ENCODE measurements at regions not wholly inside any gene's neighbourhood (a gene's known extent, or its start where the extent isn't known, plus 50 kb on each side); places are given as distances from the start of the nearest gene placed in this dataset.

GRCh38 chr15:46266661-46267060 is 631.8 kb downstream of the SQOR start:
- no peaks in the 10 kb centered on the region for H3K36me3 ChIP-seq (ENCODE audit: insufficient read depth, low read depth, low read length)
- H3K9ac ChIP-seq (ENCODE audit: low read depth, low read length): no peak overlapping the region
- no peak overlapping the region for H3K4me3 ChIP-seq (ENCODE audit: low read length)
- H3K27ac ChIP-seq (ENCODE audit: low read length): no peak overlapping the region
- H3K4me1 ChIP-seq (ENCODE audit: insufficient read depth, low read length): no peaks in the 10 kb centered on the region
- no peaks in the 10 kb centered on the region for H3K9me3 ChIP-seq (ENCODE audit: insufficient read depth, low read depth, low read length)
- H3K27me3 ChIP-seq (ENCODE audit: insufficient read depth, low read length): no peaks in the 10 kb centered on the region

GRCh38 chr15:46270481-46271147 is 635.8 kb downstream of the SQOR start:
- H3K27me3 ChIP-seq (ENCODE audit: insufficient read depth, low read length): no peaks in the 10 kb centered on the region
- H3K36me3 ChIP-seq (ENCODE audit: insufficient read depth, low read depth, low read length): no peaks in the 10 kb centered on the region
- H3K9ac ChIP-seq (ENCODE audit: low read depth, low read length): no peak overlapping the region
- no peaks in the 10 kb centered on the region for H3K4me1 ChIP-seq (ENCODE audit: insufficient read depth, low read length)
- H3K9me3 ChIP-seq (ENCODE audit: insufficient read depth, low read depth, low read length): no peaks in the 10 kb centered on the region
- no peak overlapping the region for H3K27ac ChIP-seq (ENCODE audit: low read length)
- no peak overlapping the region for H3K4me3 ChIP-seq (ENCODE audit: low read length)

GRCh38 chr15:46275701-46276100 is 640.9 kb downstream of the SQOR start:
- no peak overlapping the region for H3K4me3 ChIP-seq (ENCODE audit: low read length)
- H3K27me3 ChIP-seq (ENCODE audit: insufficient read depth, low read length): no peaks in the 10 kb centered on the region
- H3K27ac ChIP-seq (ENCODE audit: low read length): no peak overlapping the region
- no peaks in the 10 kb centered on the region for H3K36me3 ChIP-seq (ENCODE audit: insufficient read depth, low read depth, low read length)
- no peaks in the 10 kb centered on the region for H3K4me1 ChIP-seq (ENCODE audit: insufficient read depth, low read length)
- H3K9ac ChIP-seq (ENCODE audit: low read depth, low read length): no peak overlapping the region
- H3K9me3 ChIP-seq (ENCODE audit: insufficient read depth, low read depth, low read length): no peaks in the 10 kb centered on the region

GRCh38 chr15:46277451-46277850 is 642.6 kb downstream of the SQOR start:
- Histone ChIP-seq H3K9ac (ENCODE audit: low read depth, low read length) (no peak overlapping the region), H3K27ac (ENCODE audit: low read length) (no peak overlapping the region), H3K9me3 (ENCODE audit: insufficient read depth, low read depth, low read length) (no peaks in the 10 kb centered on the region), H3K36me3 (ENCODE audit: insufficient read depth, low read depth, low read length) (no peaks in the 10 kb centered on the region), H3K4me3 (ENCODE audit: low read length) (no peak overlapping the region), H3K4me1 (ENCODE audit: insufficient read depth, low read length) (no peaks in the 10 kb centered on the region), H3K27me3 (ENCODE audit: insufficient read depth, low read length) (no peaks in the 10 kb centered on the region)

DNA sequence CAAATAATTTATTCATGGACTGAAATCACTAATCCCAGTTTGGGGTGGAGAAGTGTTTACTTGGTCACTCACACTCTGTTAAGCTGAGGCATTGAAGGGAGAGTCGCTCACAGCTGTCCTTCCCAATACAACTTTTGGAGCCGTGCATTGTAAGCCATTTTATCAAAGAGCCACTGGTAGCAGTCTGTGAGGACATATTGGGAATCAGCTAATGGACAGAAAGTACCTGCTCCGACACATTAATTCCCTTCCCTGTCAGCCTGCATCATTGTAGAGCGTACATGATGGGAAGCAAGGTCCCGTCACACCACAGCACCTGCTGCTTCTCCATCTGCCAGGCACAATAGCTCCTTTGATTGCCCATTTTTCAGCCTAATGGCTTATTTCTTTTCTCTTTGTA is 643.2 kb downstream of the SQOR start:
- no peaks in the 10 kb centered on the region for H3K9me3 ChIP-seq (ENCODE audit: insufficient read depth, low read depth, low read length)
- H3K27me3 ChIP-seq (ENCODE audit: insufficient read depth, low read length): no peaks in the 10 kb centered on the region
- H3K9ac ChIP-seq (ENCODE audit: low read depth, low read length): no peak overlapping the region
- H3K4me3 ChIP-seq (ENCODE audit: low read length): no peak overlapping the region
- no peaks in the 10 kb centered on the region for H3K36me3 ChIP-seq (ENCODE audit: insufficient read depth, low read depth, low read length)
- no peak overlapping the region for H3K27ac ChIP-seq (ENCODE audit: low read length)
- H3K4me1 ChIP-seq (ENCODE audit: insufficient read depth, low read length): no peaks in the 10 kb centered on the region

- Histone ChIP-seq H3K27ac (ENCODE audit: low read length) (no peak overlapping the region), H3K9ac (ENCODE audit: low read depth, low read length) (no peak overlapping the region), H3K36me3 (ENCODE audit: insufficient read depth, low read depth, low read length) (no peaks in the 10 kb centered on the region), H3K4me3 (ENCODE audit: low read length) (no peak overlapping the region), H3K27me3 (ENCODE audit: insufficient read depth, low read length) (no peaks in the 10 kb centered on the region), H3K4me1 (ENCODE audit: insufficient read depth, low read length) (no peaks in the 10 kb centered on the region), H3K9me3 (ENCODE audit: insufficient read depth, low read depth, low read length) (no peaks in the 10 kb centered on the region)
Measured at GRCh38 chr15:46278486-46279090, 643.8 kb downstream of the SQOR start.

DNA sequence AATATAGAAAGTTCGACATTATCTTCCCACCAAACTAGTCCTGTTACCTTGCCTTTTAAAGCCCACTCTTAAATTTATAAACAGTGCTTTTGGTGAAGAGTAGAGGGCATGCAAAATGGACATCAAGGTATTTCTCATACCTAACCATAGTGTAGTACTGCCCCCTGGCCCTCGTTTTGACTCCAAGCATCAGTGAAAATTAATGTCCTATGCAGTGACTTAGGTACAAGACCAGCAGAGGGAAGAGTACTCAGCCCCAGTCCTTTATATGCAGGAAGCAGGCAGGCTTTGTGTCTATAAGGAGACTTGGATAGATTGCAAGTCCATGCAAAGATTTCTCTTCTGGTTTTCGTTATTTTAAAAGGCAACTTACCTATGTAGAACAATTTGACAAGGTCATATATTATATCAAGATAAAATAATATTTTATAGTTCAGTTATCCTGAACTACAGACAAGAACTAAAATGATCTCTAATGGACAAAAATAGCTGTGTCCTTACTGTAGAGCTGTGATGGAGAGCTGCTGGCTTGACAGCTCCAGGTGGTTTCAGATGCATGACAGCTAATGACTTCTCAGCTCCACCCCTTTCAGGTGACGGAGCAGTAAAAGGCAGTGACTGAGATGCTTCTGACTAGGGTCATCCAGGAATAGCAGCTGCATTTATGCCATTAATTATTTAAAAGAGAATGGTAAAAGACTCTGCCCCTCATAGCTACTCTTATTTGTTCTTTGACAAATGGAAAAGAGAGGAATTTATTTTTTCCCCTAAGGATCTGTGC is 646.1 kb downstream of the SQOR start:
- Histone ChIP-seq H3K4me1 (ENCODE audit: insufficient read depth, low read length) (no peaks in the 10 kb centered on the region), H3K9me3 (ENCODE audit: insufficient read depth, low read depth, low read length) (no peaks in the 10 kb centered on the region), H3K27me3 (ENCODE audit: insufficient read depth, low read length) (no peaks in the 10 kb centered on the region), H3K36me3 (ENCODE audit: insufficient read depth, low read depth, low read length) (no peaks in the 10 kb centered on the region), H3K9ac (ENCODE audit: low read depth, low read length) (no peak overlapping the region), H3K27ac (ENCODE audit: low read length) (no peak overlapping the region), H3K4me3 (ENCODE audit: low read length) (no peak overlapping the region)

DNA sequence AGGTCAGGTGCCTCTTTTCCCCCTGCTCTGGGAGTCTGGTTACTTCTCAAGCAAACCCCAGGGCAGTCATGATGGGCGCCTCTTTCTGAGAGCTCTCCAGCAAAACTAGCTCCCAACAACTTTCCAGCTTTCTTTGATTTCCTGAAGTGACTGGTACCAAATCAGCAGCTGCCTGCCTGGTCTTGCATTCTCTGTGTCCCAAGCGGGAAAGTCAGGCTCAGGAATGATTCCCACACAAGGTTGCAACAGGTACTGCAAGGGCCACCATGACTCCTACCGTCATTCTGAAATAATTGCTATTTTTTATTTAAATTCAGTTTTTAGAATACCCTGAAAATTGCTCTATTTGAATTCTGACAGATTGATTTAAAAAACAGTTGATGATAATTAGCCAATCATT is 658.7 kb downstream of the SQOR start:
- H3K27me3 ChIP-seq (ENCODE audit: insufficient read depth, low read length): no peaks in the 10 kb centered on the region
- H3K9ac ChIP-seq (ENCODE audit: low read depth, low read length): no peak overlapping the region
- H3K27ac ChIP-seq (ENCODE audit: low read length): no peak overlapping the region
- H3K4me1 ChIP-seq (ENCODE audit: insufficient read depth, low read length): peaks cover 24% of the 10 kb centered on the region
- H3K36me3 ChIP-seq (ENCODE audit: insufficient read depth, low read depth, low read length): no peaks in the 10 kb centered on the region
- no peaks in the 10 kb centered on the region for H3K9me3 ChIP-seq (ENCODE audit: insufficient read depth, low read depth, low read length)
- no peak overlapping the region for H3K4me3 ChIP-seq (ENCODE audit: low read length)

GRCh38 chr15:46296002-46296401 is 661.2 kb downstream of the SQOR start:
- H3K4me1 ChIP-seq (ENCODE audit: insufficient read depth, low read length): peaks cover 27% of the 10 kb centered on the region
- no peaks in the 10 kb centered on the region for H3K36me3 ChIP-seq (ENCODE audit: insufficient read depth, low read depth, low read length)
- no peaks in the 10 kb centered on the region for H3K9me3 ChIP-seq (ENCODE audit: insufficient read depth, low read depth, low read length)
- H3K27ac ChIP-seq (ENCODE audit: low read length): no peak overlapping the region
- no peak overlapping the region for H3K4me3 ChIP-seq (ENCODE audit: low read length)
- no peaks in the 10 kb centered on the region for H3K27me3 ChIP-seq (ENCODE audit: insufficient read depth, low read length)
- H3K9ac ChIP-seq (ENCODE audit: low read depth, low read length): no peak overlapping the region

GRCh38 chr15:46296797-46297196 is 662.0 kb downstream of the SQOR start:
- Histone ChIP-seq H3K4me3 (ENCODE audit: low read length) (no peak overlapping the region), H3K27ac (ENCODE audit: low read length) (no peak overlapping the region), H3K9me3 (ENCODE audit: insufficient read depth, low read depth, low read length) (no peaks in the 10 kb centered on the region), H3K4me1 (ENCODE audit: insufficient read depth, low read length) (peaks cover 27% of the 10 kb centered on the region), H3K9ac (ENCODE audit: low read depth, low read length) (no peak overlapping the region), H3K36me3 (ENCODE audit: insufficient read depth, low read depth, low read length) (no peaks in the 10 kb centered on the region), H3K27me3 (ENCODE audit: insufficient read depth, low read length) (no peaks in the 10 kb centered on the region)

DNA sequence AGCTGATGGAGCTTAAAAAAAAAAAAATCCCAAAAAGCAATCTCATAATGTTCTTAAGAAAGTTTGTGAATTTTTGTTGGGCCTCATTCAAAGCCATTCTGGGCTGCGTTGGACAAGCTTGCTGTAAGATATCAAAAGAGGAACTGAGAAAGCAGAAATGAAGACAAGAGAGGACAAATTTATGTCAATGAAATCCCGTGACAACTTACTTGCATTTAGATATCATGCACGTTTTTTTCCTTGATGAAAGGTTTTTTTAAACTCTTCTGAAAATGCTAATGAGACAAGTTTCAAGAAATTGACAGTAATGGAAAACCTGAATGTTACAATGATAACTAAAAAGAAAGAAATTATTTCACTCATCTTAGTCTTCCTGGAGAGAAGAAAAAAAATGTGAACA is 662.9 kb downstream of the SQOR start:
- Histone ChIP-seq H3K9me3 (ENCODE audit: insufficient read depth, low read depth, low read length) (no peaks in the 10 kb centered on the region), H3K27me3 (ENCODE audit: insufficient read depth, low read length) (no peaks in the 10 kb centered on the region), H3K36me3 (ENCODE audit: insufficient read depth, low read depth, low read length) (no peaks in the 10 kb centered on the region), H3K9ac (ENCODE audit: low read depth, low read length) (no peak overlapping the region), H3K4me1 (ENCODE audit: insufficient read depth, low read length) (peaks cover 27% of the 10 kb centered on the region), H3K4me3 (ENCODE audit: low read length) (no peak overlapping the region; the same call in 1 of the 2 replicates), H3K27ac (ENCODE audit: low read length) (no peak overlapping the region)

- H3K27me3 ChIP-seq (ENCODE audit: insufficient read depth, low read length): no peaks in the 10 kb centered on the region
- H3K4me1 ChIP-seq (ENCODE audit: insufficient read depth, low read length): peaks cover 22% of the 10 kb centered on the region
- H3K9me3 ChIP-seq (ENCODE audit: insufficient read depth, low read depth, low read length): no peaks in the 10 kb centered on the region
- no peaks in the 10 kb centered on the region for H3K36me3 ChIP-seq (ENCODE audit: insufficient read depth, low read depth, low read length)
- H3K4me3 ChIP-seq (ENCODE audit: low read length): no peak overlapping the region
- H3K27ac ChIP-seq (ENCODE audit: low read length): no peak overlapping the region
- H3K9ac ChIP-seq (ENCODE audit: low read depth, low read length): no peak overlapping the region
Measured at GRCh38 chr15:46300716-46301115, 665.9 kb downstream of the SQOR start.

All from iPS-20b (cell line).